Caco-2 (cell line): ENCODE measurements at regions not wholly inside any gene's neighbourhood (a gene's known extent, or its start where the extent isn't known, plus 50 kb on each side); places are given as distances from the start of the nearest gene placed in this dataset.

Experiments used
- BruUV-seq: library from RNA; stranded (reverse); fragments of 400-500 nt; replicated peaks from 2 replicates; lab custom pipeline; 2021; lab: Mats Ljungman, UMichigan
- CTCF ChIA-PET: fragments of 300-600 bp; sonication (Branson Sonifier 250); formaldehyde crosslinking; loops from one replicate; lab custom pipeline; 2022; ENCODE audit warnings: antibody characterized with exemption; lab: Charles Lee
- POLR2A ChIA-PET: fragments of 300-600 bp; sonication (Branson Sonifier 250); formaldehyde crosslinking; loops from one replicate; lab custom pipeline; 2022; ENCODE audit warnings: antibody characterized with exemption; lab: Charles Lee
- DNase-seq, 2 experiments: peaks; one replicate each; pipeline versions ENCODE4 v3.0.0 to v3.0.0-alpha.2; 2020 to 2022
- H3K27me3 ChIP-seq: replicated peaks from 2 replicates; pipeline ENCODE4 v1.6.0; 2011; ENCODE audit warnings: low read length; ENCODE audit not compliant: control insufficient read depth, insufficient read depth
- H3K36me3 ChIP-seq: 2 replicates; pipeline ENCODE4 v1.5.1; 2011; ENCODE audit warnings: low read length; ENCODE audit not compliant: control insufficient read depth, insufficient read depth
- H3K4me1 ChIP-seq: fragments of 250-450 bp; sonication (Bioruptor Pico); 2 replicates; pipeline ENCODE4 v1.5.1; 2020; ENCODE audit warnings: mild to moderate bottlenecking
- H3K4me3 ChIP-seq: 2 replicates; pipeline ENCODE4 v1.5.1; 2011; ENCODE audit warnings: low read depth, mild to moderate bottlenecking, control low read depth, low read length
- H3K9me3 ChIP-seq: fragments of 250-450 bp; sonication (Bioruptor Pico); 2 replicates; pipeline ENCODE4 v1.5.1; 2020; ENCODE audit warnings: mild to moderate bottlenecking, moderate library complexity
- H3K27ac Mint-ChIP-seq: one replicate; pipeline ENCODE4 v1.8.0; 2022; ENCODE audit warnings: mixed read lengths; ENCODE audit not compliant: unreplicated experiment
- H3K27me3 Mint-ChIP-seq: one replicate; pipeline ENCODE4 v1.8.0; 2022; ENCODE audit warnings: mixed read lengths; ENCODE audit not compliant: insufficient read depth, unreplicated experiment
- H3K36me3 Mint-ChIP-seq: one replicate; pipeline ENCODE4 v1.8.0; 2022; ENCODE audit warnings: mild to moderate bottlenecking, mixed read lengths; ENCODE audit not compliant: insufficient read depth, unreplicated experiment
- H3K4me1 Mint-ChIP-seq: one replicate; pipeline ENCODE4 v1.8.0; 2022; ENCODE audit warnings: low read depth, mixed read lengths; ENCODE audit not compliant: unreplicated experiment
- H3K4me3 Mint-ChIP-seq: one replicate; pipeline ENCODE4 v1.8.0; 2022; ENCODE audit warnings: mild to moderate bottlenecking, moderate library complexity, mixed read lengths; ENCODE audit not compliant: unreplicated experiment
- H3K9me3 Mint-ChIP-seq: one replicate; pipeline ENCODE4 v1.8.0; 2022; ENCODE audit warnings: mixed read lengths; ENCODE audit not compliant: unreplicated experiment
- CTCF ChIP-seq, 2 experiments: fragments of 200-600 bp in 1 of 2; IDR thresholded peaks; 1 replicate in 1 of 2; 2 replicates in 1 of 2; pipeline versions ENCODE4 v1.5.1 to v1.8.0; 2011 to 2022; ENCODE audit warnings: antibody characterized with exemption in 1 of 2, control low read depth in 1 of 2, inconsistent platforms in 1 of 2, low read depth in 1 of 2, low read length in 1 of 2, mild to moderate bottlenecking in 1 of 2, moderate library complexity in 1 of 2; ENCODE audit not compliant: insufficient read depth in 1 of 2, severe bottlenecking in 1 of 2, unreplicated experiment in 1 of 2
- intact Hi-C: fragments of 100-400 bp; cut with micrococcal nuclease; formaldehyde crosslinking; loops from one replicate; pipeline ENCODE4 v1.10.0; 2022; ENCODE audit not compliant: unreplicated experiment

DNA sequence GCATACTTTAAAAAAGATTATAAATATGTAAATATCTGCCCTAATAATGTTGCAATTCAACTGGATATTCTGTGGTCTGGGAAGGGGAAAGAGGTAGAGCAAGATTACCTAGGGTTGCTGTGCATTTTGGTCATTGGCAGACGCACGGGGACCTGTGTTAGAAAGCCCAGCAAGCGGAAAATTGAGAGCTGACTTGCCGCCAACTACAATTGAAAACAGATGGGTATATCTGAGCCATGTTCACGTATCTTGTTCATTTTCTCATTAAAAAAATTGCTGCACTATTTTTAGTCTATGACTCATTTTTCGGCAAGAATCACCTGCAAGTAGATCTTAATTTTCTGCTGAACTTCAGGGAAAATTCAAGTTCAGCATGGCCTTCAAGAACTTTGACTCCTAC lies 308.5 kb upstream of the TMTC4 start:
- Histone ChIP-seq H3K9me3 (no peaks in the 10 kb centered on the region), H3K36me3 (no peaks in the 10 kb centered on the region), H3K4me3 (no peak overlapping the region), H3K27me3 (no peaks in the 10 kb centered on the region), H3K4me1 (no peaks in the 10 kb centered on the region)
- TF ChIP-seq CTCF (IDR thresholded peaks at IDR 0.05; ENCODE audit: insufficient read depth in 1 of 2, low read depth in 1 of 2, low read length in 1 of 2, severe bottlenecking in 1 of 2, unreplicated experiment in 1 of 2) = no peak
- CTCF ChIA-PET = no interaction called here
- POLR2A ChIA-PET = no interaction called here
- intact Hi-C loops = no loop called here
- no TSS peak for BruUV-seq
- H3K36me3 Mint-ChIP-seq = no peaks in the 10 kb centered on the region
- no peak overlapping the region for H3K27ac Mint-ChIP-seq
- H3K4me1 Mint-ChIP-seq = no peaks in the 10 kb centered on the region
- no peaks in the 10 kb centered on the region for H3K9me3 Mint-ChIP-seq
- H3K27me3 Mint-ChIP-seq = peaks cover 13% of the 10 kb centered on the region
- H3K4me3 Mint-ChIP-seq = no peak overlapping the region
- no peak for DNase-seq

- no peaks in the 10 kb centered on the region for H3K9me3 ChIP-seq
- Mint-ChIP-seq H3K27me3 (peaks cover 13% of the 10 kb centered on the region), H3K36me3 (no peaks in the 10 kb centered on the region), H3K4me1 (no peaks in the 10 kb centered on the region), H3K9me3 (no peaks in the 10 kb centered on the region), H3K4me3 (no peak overlapping the region), H3K27ac (no peak overlapping the region)
- no peak for TF ChIP-seq CTCF (IDR thresholded peaks at IDR 0.05; ENCODE audit: insufficient read depth in 1 of 2, low read depth in 1 of 2, low read length in 1 of 2, severe bottlenecking in 1 of 2, unreplicated experiment in 1 of 2)
- no peak for DNase-seq
- no peaks in the 10 kb centered on the region for H3K4me1 ChIP-seq
- H3K4me3 ChIP-seq = no peak overlapping the region
- no peaks in the 10 kb centered on the region for H3K36me3 ChIP-seq
- CTCF ChIA-PET = no interaction called here
- POLR2A ChIA-PET = no interaction called here
- intact Hi-C loops = no loop called here
- no peaks in the 10 kb centered on the region for H3K27me3 ChIP-seq
- BruUV-seq = no TSS peak
These were observed 305.6 kb upstream of the TMTC4 start for GRCh38 chr13:100980171-100980570.

DNA sequence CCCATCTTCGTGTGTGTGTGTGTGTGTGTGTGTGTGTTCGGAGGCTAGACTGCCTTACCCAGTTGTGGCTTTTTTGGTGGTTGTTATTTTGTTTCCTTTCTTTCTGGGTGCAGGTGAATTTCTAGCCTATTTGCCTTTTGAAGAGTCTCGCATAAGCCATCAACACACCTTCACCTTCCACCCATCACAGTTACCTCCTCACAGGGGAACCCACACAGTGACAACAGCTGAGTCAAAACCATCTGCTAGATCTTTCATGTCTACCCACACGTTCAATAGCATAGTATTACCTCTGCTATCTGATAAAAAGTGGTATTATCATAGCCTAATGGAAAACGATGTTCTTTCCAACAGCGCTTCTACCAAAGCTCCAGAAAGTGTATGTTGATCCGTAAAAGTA lies 303.2 kb upstream of the TMTC4 start:
- H3K27me3 ChIP-seq = no peaks in the 10 kb centered on the region
- Mint-ChIP-seq H3K4me1 (no peaks in the 10 kb centered on the region), H3K27me3 (peaks cover 13% of the 10 kb centered on the region), H3K36me3 (no peaks in the 10 kb centered on the region), H3K9me3 (no peaks in the 10 kb centered on the region), H3K4me3 (no peak overlapping the region), H3K27ac (no peak overlapping the region)
- no peak for DNase-seq
- ChIA-PET CTCF (no interaction called here), POLR2A (no interaction called here)
- no peak overlapping the region for H3K4me3 ChIP-seq
- H3K9me3 ChIP-seq = no peaks in the 10 kb centered on the region
- H3K36me3 ChIP-seq = no peaks in the 10 kb centered on the region
- no peak for TF ChIP-seq CTCF (IDR thresholded peaks at IDR 0.05; ENCODE audit: insufficient read depth in 1 of 2, low read depth in 1 of 2, low read length in 1 of 2, severe bottlenecking in 1 of 2, unreplicated experiment in 1 of 2)
- no peaks in the 10 kb centered on the region for H3K4me1 ChIP-seq
- intact Hi-C loops = no loop called here
- BruUV-seq = no TSS peak
